Neuronal stem cell (in vitro differentiated cells): ENCODE measurements at regions not wholly inside any gene's neighbourhood (a gene's known extent, or its start where the extent isn't known, plus 50 kb on each side); places are given as distances from the start of the nearest gene placed in this dataset.

ENCODE experiments used
- DNase-seq: peaks from one replicate; pipeline ENCODE4 v3.0.0-alpha.2; 2013; ENCODE audit warnings: low spot score
- H2AFZ ChIP-seq: one replicate; pipeline ENCODE4 v1.6.1; 2013; ENCODE audit warnings: mild to moderate bottlenecking, low read length, inconsistent platforms
- H2AK5ac ChIP-seq: 2 replicates; pipeline ENCODE4 v1.6.1; 2013; ENCODE audit warnings: low read depth, mild to moderate bottlenecking, inconsistent platforms, low read length, moderate library complexity, mixed read lengths
- H2BK120ac ChIP-seq: 2 replicates; pipeline ENCODE4 v1.6.1; 2013; ENCODE audit warnings: low read depth, mild to moderate bottlenecking, inconsistent platforms, low read length, moderate library complexity, mixed read lengths
- H2BK12ac ChIP-seq: one replicate; pipeline ENCODE4 v1.6.1; 2013; ENCODE audit warnings: low read length, inconsistent platforms
- H2BK15ac ChIP-seq: 2 replicates; pipeline ENCODE4 v1.6.1; 2013; ENCODE audit warnings: mild to moderate bottlenecking, low read length, inconsistent platforms, mixed read lengths
- H2BK5ac ChIP-seq: one replicate; pipeline ENCODE4 v1.6.1; 2013; ENCODE audit warnings: inconsistent platforms, mild to moderate bottlenecking, low read length, moderate library complexity
- H3K14ac ChIP-seq: one replicate; pipeline ENCODE4 v1.6.1; 2013; ENCODE audit warnings: low read length, inconsistent platforms
- H3K18ac ChIP-seq: 2 replicates; pipeline ENCODE4 v1.6.1; 2013; ENCODE audit warnings: low read length, inconsistent platforms
- H3K23ac ChIP-seq: 2 replicates; pipeline ENCODE4 v1.6.1; 2013; ENCODE audit warnings: low read depth, mild to moderate bottlenecking, mixed read lengths, low read length, inconsistent platforms; ENCODE audit not compliant: poor library complexity
- H3K27ac ChIP-seq: replicated peaks from 3 replicates; pipeline ENCODE4 v1.5.1; 2013; ENCODE audit warnings: low read length, inconsistent platforms
- H3K27me3 ChIP-seq, 3 experiments: 2 replicates each; pipeline ENCODE4 v1.6.1; 2013; ENCODE audit warnings: low read length in 3 of 3, mild to moderate bottlenecking in 2 of 3, inconsistent platforms in 1 of 3, low read depth in 1 of 3, mixed read lengths in 1 of 3, moderate library complexity in 1 of 3; ENCODE audit not compliant: control insufficient read depth in 3 of 3, insufficient read depth in 3 of 3
- H3K36me3 ChIP-seq, 2 donors: replicated peaks in 1 of 2; 2 replicates each; pipeline ENCODE4 v1.6.1; 2013; ENCODE audit warnings: low read length in 2 of 2; ENCODE audit not compliant: control insufficient read depth in 2 of 2, insufficient read depth in 2 of 2
- H3K4ac ChIP-seq: 2 replicates; pipeline ENCODE4 v1.6.1; 2013; ENCODE audit warnings: inconsistent platforms, mild to moderate bottlenecking, low read length, moderate library complexity
- H3K4me1 ChIP-seq, 2 donors: 1 replicate in 1 of 2; 2 replicates in 1 of 2; pipeline ENCODE4 v1.6.1; 2013; ENCODE audit warnings: low read length in 2 of 2, low read depth in 1 of 2; ENCODE audit not compliant: control insufficient read depth in 2 of 2, insufficient read depth in 1 of 2
- H3K4me2 ChIP-seq: one replicate; pipeline ENCODE4 v1.6.1; 2013; ENCODE audit warnings: mild to moderate bottlenecking, low read length, inconsistent platforms; ENCODE audit not compliant: insufficient read depth, poor library complexity, severe bottlenecking
- H3K4me3 ChIP-seq, 2 donors: 2 replicates each; pipeline ENCODE4 v1.5.1; 2013; ENCODE audit warnings: low read length in 2 of 2, mild to moderate bottlenecking in 2 of 2, inconsistent platforms in 1 of 2, moderate library complexity in 1 of 2
- H3K79me1 ChIP-seq: one replicate; pipeline ENCODE4 v1.6.1; 2013; ENCODE audit warnings: low read depth, mild to moderate bottlenecking, inconsistent platforms, low read length, moderate library complexity
- H3K9ac ChIP-seq: one replicate; pipeline ENCODE4 v1.6.1; 2013; ENCODE audit warnings: mild to moderate bottlenecking, low read depth, low read length, inconsistent platforms; ENCODE audit not compliant: poor library complexity
- H3K9me3 ChIP-seq, 2 donors: replicated peaks in 1 of 2; 2 replicates each; pipeline versions ENCODE3 to v1.6.1; 2013; ENCODE audit warnings: low read length in 2 of 2, mild to moderate bottlenecking in 2 of 2, inconsistent platforms in 1 of 2, low read depth in 1 of 2, mixed read lengths in 1 of 2, moderate library complexity in 1 of 2; ENCODE audit not compliant: control insufficient read depth in 2 of 2, insufficient read depth in 1 of 2
- H4K8ac ChIP-seq: one replicate; pipeline ENCODE4 v1.6.1; 2013; ENCODE audit warnings: low read depth, mild to moderate bottlenecking, inconsistent platforms, low read length, moderate library complexity
- H4K91ac ChIP-seq: one replicate; pipeline ENCODE4 v1.6.1; 2013; ENCODE audit warnings: low read length, low read depth, mild to moderate bottlenecking, inconsistent platforms; ENCODE audit not compliant: poor library complexity
- WGBS, 2 donors: extraction: QIAGEN DNeasy Blood & Tissue Kit; methylation state at CpG; one replicate each; pipeline ENCODE4 v1.1.7; 2013; ENCODE audit warnings: missing lambda C conversion rate in 2 of 2, mixed read lengths in 1 of 2; ENCODE audit not compliant: insufficient read length in 2 of 2, insufficient replicate concordance in 1 of 2; ENCODE audit errors: extremely low coverage in 2 of 2; 5-methylcytosine and 5-hydroxymethylcytosine counted together

GRCh38 chr18:56455141-56455540 is 183.3 kb downstream of the TXNL1 start:
- Histone ChIP-seq H2AK5ac (no peak overlapping the region), H2BK5ac (no peak overlapping the region), H3K9me3 (no peaks in the 10 kb centered on the region), H3K79me1 (no peaks in the 10 kb centered on the region), H3K4me2 (no peak overlapping the region), H3K9ac (no peak overlapping the region), H2BK15ac (no peak overlapping the region), H4K91ac (no peak overlapping the region), H3K27me3 (no peaks in the 10 kb centered on the region), H3K18ac (no peak overlapping the region), H2BK120ac (no peak overlapping the region), H3K4me1 (no peaks in the 10 kb centered on the region), H3K4ac (no peak overlapping the region), H3K23ac (no peak overlapping the region), H4K8ac (no peak overlapping the region), H2BK12ac (no peak overlapping the region), H2AFZ (no peak overlapping the region), H3K36me3 (no peaks in the 10 kb centered on the region), H3K4me3 (no peak overlapping the region), H3K27ac (no peak overlapping the region), H3K14ac (no peak overlapping the region)
- no CpG with 5 or more reads among the region's 2 CpGs for WGBS, 2 donors
- DNase-seq = no peak

GRCh38 chr18:56453631-56454030 is 184.8 kb downstream of the TXNL1 start:
- Histone ChIP-seq H2BK12ac (no peak overlapping the region), H3K9ac (no peak overlapping the region), H3K4me2 (no peak overlapping the region), H3K4ac (no peak overlapping the region), H3K36me3 (no peaks in the 10 kb centered on the region), H3K18ac (no peak overlapping the region), H3K27ac (no peak overlapping the region), H3K4me3 (no peak overlapping the region), H4K91ac (no peak overlapping the region), H3K23ac (no peak overlapping the region), H2BK5ac (no peak overlapping the region), H3K27me3 (no peaks in the 10 kb centered on the region), H4K8ac (no peak overlapping the region), H3K14ac (no peak overlapping the region), H3K9me3 (no peaks in the 10 kb centered on the region), H2AK5ac (no peak overlapping the region), H2BK120ac (no peak overlapping the region), H2AFZ (no peak overlapping the region), H3K4me1 (no peaks in the 10 kb centered on the region), H2BK15ac (no peak overlapping the region), H3K79me1 (no peaks in the 10 kb centered on the region)
- DNase-seq = no peak
- WGBS, 2 donors = no CpG with 5 or more reads among the region's 3 CpGs

- Histone ChIP-seq H3K4me1 (no peaks in the 10 kb centered on the region), H3K9ac (no peak overlapping the region), H2BK5ac (no peak overlapping the region), H2BK120ac (no peak overlapping the region), H4K8ac (no peak overlapping the region), H3K36me3 (no peaks in the 10 kb centered on the region), H3K4me3 (no peak overlapping the region), H2BK12ac (no peak overlapping the region), H3K9me3 (no peaks in the 10 kb centered on the region), H3K27me3 (no peaks in the 10 kb centered on the region), H3K14ac (no peak overlapping the region), H3K27ac (no peak overlapping the region), H2BK15ac (no peak overlapping the region), H2AFZ (no peak overlapping the region), H3K79me1 (no peaks in the 10 kb centered on the region), H3K4ac (no peak overlapping the region), H3K23ac (no peak overlapping the region), H3K18ac (no peak overlapping the region), H2AK5ac (no peak overlapping the region), H4K91ac (no peak overlapping the region), H3K4me2 (no peak overlapping the region)
- DNase-seq = no peak
- WGBS, 2 donors = no CpG with 5 or more reads among the region's 1 CpG
Measured at GRCh38 chr18:56451188-56451587, 187.2 kb downstream of the TXNL1 start.

- H3K79me1 ChIP-seq = no peaks in the 10 kb centered on the region
- no peak overlapping the region for H3K4me3 ChIP-seq
- no peak overlapping the region for H2AFZ ChIP-seq
- H2AK5ac ChIP-seq = no peak overlapping the region
- H2BK120ac ChIP-seq = no peak overlapping the region
- DNase-seq = no peak
- no CpG with 5 or more reads among the region's 5 CpGs for WGBS, 2 donors
- no peak overlapping the region for H3K27ac ChIP-seq
- no peak overlapping the region for H3K18ac ChIP-seq
- no peak overlapping the region for H3K23ac ChIP-seq
- no peak overlapping the region for H3K14ac ChIP-seq
- no peak overlapping the region for H4K91ac ChIP-seq
- H2BK12ac ChIP-seq = no peak overlapping the region
- no peaks in the 10 kb centered on the region for H3K9me3 ChIP-seq
- no peaks in the 10 kb centered on the region for H3K4me1 ChIP-seq
- H3K4ac ChIP-seq = no peak overlapping the region
- H3K36me3 ChIP-seq = no peaks in the 10 kb centered on the region
- H4K8ac ChIP-seq = no peak overlapping the region
- no peak overlapping the region for H3K9ac ChIP-seq
- H3K4me2 ChIP-seq = no peak overlapping the region
- no peak overlapping the region for H2BK5ac ChIP-seq
- H3K27me3 ChIP-seq = no peaks in the 10 kb centered on the region
- no peak overlapping the region for H2BK15ac ChIP-seq
Measured at GRCh38 chr18:56448751-56449150, 189.6 kb downstream of the TXNL1 start.
